Lung (tissue), 11 donors: ENCODE measurements at regions not wholly inside any gene's neighbourhood (a gene's known extent, or its start where the extent isn't known, plus 50 kb on each side); places are given as distances from the start of the nearest gene placed in this dataset.
A peak's percentile ranks its signal among the peaks of the same experiment; 100 is the strongest.

Experiments
- ATAC-seq: fragments of 200-7000 bp; cut with Tn5 transposase; one replicate; pipeline ENCODE4 v1.9.1; 2020; ENCODE audit warnings: moderate number of reproducible peaks; ENCODE audit not compliant: insufficient read depth, low FRiP score
- DNase-seq, 3 donors: peaks; one replicate each; pipeline ENCODE4 v3.0.0-alpha.2; 2013 to 2017
- H3K27ac ChIP-seq, 2 donors: one replicate each; pipeline ENCODE4 v1.5.1; 2013; ENCODE audit warnings: mild to moderate bottlenecking in 2 of 2, moderate library complexity in 2 of 2, control low read depth in 1 of 2, inconsistent platforms in 1 of 2, low read depth in 1 of 2, low read length in 1 of 2
- H3K27me3 ChIP-seq, 3 donors: one replicate each; pipeline ENCODE4 v1.5.1; 2013; ENCODE audit warnings: low read length in 2 of 3; ENCODE audit not compliant: control insufficient read depth in 3 of 3, insufficient read depth in 3 of 3
- H3K36me3 ChIP-seq, 4 donors: one replicate each; pipeline ENCODE4 v1.5.1; 2013; ENCODE audit warnings: low read length in 4 of 4, mild to moderate bottlenecking in 1 of 4, moderate library complexity in 1 of 4; ENCODE audit not compliant: control insufficient read depth in 4 of 4, insufficient read depth in 4 of 4
- H3K4me1 ChIP-seq, 5 donors: one replicate each; pipeline ENCODE4 v1.5.1; 2013; ENCODE audit warnings: low read length in 5 of 5, mild to moderate bottlenecking in 2 of 5, moderate library complexity in 1 of 5; ENCODE audit not compliant: control insufficient read depth in 5 of 5, insufficient read depth in 5 of 5
- H3K4me3 ChIP-seq: one replicate; pipeline ENCODE4 v1.5.1; 2013; ENCODE audit warnings: mild to moderate bottlenecking, control low read depth, moderate library complexity
- H3K9ac ChIP-seq, 2 donors: one replicate each; pipeline ENCODE4 v1.5.1; 2013; ENCODE audit warnings: low read length in 2 of 2, control low read depth in 1 of 2; ENCODE audit not compliant: insufficient read depth in 1 of 2
- H3K9me3 ChIP-seq, 4 donors: one replicate each; pipeline ENCODE4 v1.5.1; 2013; ENCODE audit warnings: low read length in 3 of 4, mild to moderate bottlenecking in 1 of 4, moderate library complexity in 1 of 4; ENCODE audit not compliant: control insufficient read depth in 4 of 4, insufficient read depth in 3 of 4
- CTCF ChIP-seq: IDR thresholded peaks from 2 replicates; pipeline ENCODE4 v1.5.1; 2012; ENCODE audit warnings: mild to moderate bottlenecking; ENCODE audit errors: control extremely low read depth, extremely low read depth
- WGBS, 2 donors: extraction: QIAGEN DNeasy Blood & Tissue Kit; methylation state at CpG; one replicate each; pipeline ENCODE4 v1.1.7; 2013; 5-methylcytosine and 5-hydroxymethylcytosine counted together
- donor health status: control.
- donor health status: control.
- donor health status: Bipolar disorder and iron deficiency.
- donor health status: healthy.
- donor health status: DM: yes; HTN: yes; CAD: no.

GRCh38 chr10:88095223-88095721 is 231.8 kb downstream of the PTEN start:
- H3K27me3 ChIP-seq, result no peaks in the 10 kb centered on the region
- H3K9me3 ChIP-seq, result no peaks in the 10 kb centered on the region
- H3K36me3 ChIP-seq, result no peaks in the 10 kb centered on the region
- no peak overlapping the region for H3K4me3 ChIP-seq
- WGBS, 2 donors, result 67 to 79% methylated on average over 5 of the region's 5 CpGs
- TF ChIP-seq CTCF, result no peak
- ATAC-seq (no peak), DNase-seq (peak in 2 of 3 donors; percentile 66 to 87)
- H3K27ac ChIP-seq, result no peak overlapping the region
- no peak overlapping the region for H3K9ac ChIP-seq
- H3K4me1 ChIP-seq, result peaks cover 0 to 12% (median 7%) of the 10 kb centered on the region in 5 donors

DNA sequence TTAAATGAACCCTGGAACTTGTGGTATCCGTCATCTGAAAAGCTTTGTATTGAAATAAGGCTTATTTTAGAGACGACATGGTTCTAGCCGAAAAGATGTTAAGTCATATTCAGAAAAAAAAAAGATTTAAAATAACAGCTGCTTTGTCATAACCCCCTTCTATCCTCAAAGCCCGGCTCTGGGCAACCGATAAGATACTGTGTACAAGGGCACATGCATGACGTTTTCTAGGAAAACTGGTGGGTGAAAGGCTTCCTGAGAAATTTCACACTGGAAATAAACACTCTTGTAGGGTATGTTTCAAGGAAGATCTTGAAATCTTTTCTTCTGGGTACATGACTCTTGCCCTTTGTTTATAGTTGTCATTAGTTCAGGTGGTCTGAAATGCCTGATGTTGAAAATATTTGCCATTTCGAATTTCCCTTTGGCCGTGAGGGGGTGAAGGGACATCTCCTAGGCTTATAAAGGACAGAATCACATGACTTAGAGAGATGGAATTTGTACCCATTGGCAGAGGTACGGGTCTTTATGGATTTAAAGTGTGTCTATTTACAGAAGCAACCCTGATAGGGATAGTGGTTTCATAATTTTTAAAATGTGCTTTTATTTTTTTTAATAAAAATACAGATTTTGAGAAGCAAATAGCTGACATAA is 232.5 kb downstream of the PTEN start:
- 78 to 87% methylated on average over 9 of the region's 9 CpGs for WGBS, 2 donors
- TF ChIP-seq CTCF, result no peak
- Histone ChIP-seq H3K4me3 (no peak overlapping the region), H3K9ac (no peak overlapping the region), H3K27me3 (no peaks in the 10 kb centered on the region), H3K4me1 (peaks cover 0 to 12% (median 7%) of the 10 kb centered on the region in 5 donors), H3K36me3 (no peaks in the 10 kb centered on the region), H3K27ac (no peak overlapping the region), H3K9me3 (no peaks in the 10 kb centered on the region)
- DNase-seq (no peak), ATAC-seq (no peak)

- ATAC-seq, result no peak
These were observed 233.7 kb downstream of the PTEN start for GRCh38 chr10:88097092-88097516.

More at GRCh38 chr10:88097092-88097516, 233.7 kb downstream of the PTEN start:
- Histone ChIP-seq H3K27me3 (no peaks in the 10 kb centered on the region), H3K4me1 (peaks cover 0 to 12% (median 7%) of the 10 kb centered on the region in 5 donors), H3K36me3 (no peaks in the 10 kb centered on the region), H3K9me3 (no peaks in the 10 kb centered on the region), H3K4me3 (no peak overlapping the region), H3K27ac (no peak overlapping the region), H3K9ac (no peak overlapping the region)
- no peak for TF ChIP-seq CTCF
- no peak for DNase-seq
- 25 to 70% methylated on average over 2 of the region's 2 CpGs for WGBS, 2 donors
